Gastrocnemius medialis (tissue), 4 donors: ENCODE measurements at regions not wholly inside any gene's neighbourhood (a gene's known extent, or its start where the extent isn't known, plus 50 kb on each side); places are given as distances from the start of the nearest gene placed in this dataset.

Experiments used
- ATAC-seq, 2 donors: fragments of 150-250 bp; one replicate each; pipeline ENCODE4 v1.9.1; 2016
- DNase-seq, 2 donors: peaks; one replicate each; pipeline ENCODE4 v3.0.0-alpha.2; 2019
- H3K27ac ChIP-seq, 4 donors: fragments of 200-600 bp; sonication (generic); 1 replicate in 1 of 4; 2 replicates in 3 of 4; pipeline ENCODE4 v1.5.1; 2016 to 2018; ENCODE audit warnings: mild to moderate bottlenecking in 2 of 4, moderate library complexity in 1 of 4
- H3K27me3 ChIP-seq, 3 donors: fragments of 200-600 bp; sonication (generic) in 2 of 3; 1 replicate in 1 of 3; 2 replicates in 2 of 3; pipeline versions ENCODE4 v1.5.1 to v1.6.0; 2016 to 2019; ENCODE audit warnings: mild to moderate bottlenecking in 1 of 3, moderate library complexity in 1 of 3
- H3K36me3 ChIP-seq, 2 donors: fragments of 200-600 bp; sonication (generic) in 1 of 2; one replicate each; pipeline ENCODE4 v1.5.1; 2017 to 2018
- H3K4me1 ChIP-seq, 2 donors: fragments of 200-600 bp; sonication (generic) in 1 of 2; one replicate each; pipeline ENCODE4 v1.5.1; 2016 to 2017; ENCODE audit warnings: mild to moderate bottlenecking in 2 of 2
- H3K4me3 ChIP-seq, 4 donors: fragments of 200-600 bp; sonication (generic) in 3 of 4; 1 replicate in 1 of 4; 2 replicates in 3 of 4; pipeline ENCODE4 v1.5.1; 2016 to 2019; ENCODE audit warnings: mild to moderate bottlenecking in 2 of 4
- H3K9me3 ChIP-seq, 3 donors: fragments of 200-600 bp; sonication (generic) in 2 of 3; 1 replicate in 1 of 3; 2 replicates in 2 of 3; pipeline ENCODE4 v1.5.1; 2016 to 2019
- POLR2A ChIP-seq, 2 donors: fragments of 450-650 bp; IDR thresholded peaks; one replicate each; pipeline ENCODE4 v1.6.1; 2017; ENCODE audit warnings: antibody characterized with exemption in 2 of 2, mild to moderate bottlenecking in 2 of 2, moderate library complexity in 2 of 2
- in situ Hi-C, 4 donors: fragments of 200-750 bp; cut with MboI; loops; one replicate each; pipeline versions ENCODE4 v1.15.0 to v1.8.0; 2017; ENCODE audit warnings: low sequenced_read_pairs in 4 of 4
- intact Hi-C: fragments of 100-400 bp; cut with DNase I; formaldehyde crosslinking; loops from one replicate; pipeline ENCODE4 v1.15.1; 2023; ENCODE audit warnings: low total_unique reads
- TF ChIP-seq, protein P1 (sequence below), 5 experiments: fragments of 450-650 bp in 3 of 5; fragments of 200-600 bp in 2 of 5; sonication (generic) in 2 of 5; IDR thresholded peaks in 4 of 5; conservative IDR thresholded peaks in 1 of 5; 1 replicate in 4 of 5; 2 replicates in 1 of 5; pipeline ENCODE4 v1.5.1; 2016 to 2019; ENCODE audit warnings: antibody characterized with exemption in 5 of 5, mild to moderate bottlenecking in 3 of 5, moderate library complexity in 3 of 5

DNA sequence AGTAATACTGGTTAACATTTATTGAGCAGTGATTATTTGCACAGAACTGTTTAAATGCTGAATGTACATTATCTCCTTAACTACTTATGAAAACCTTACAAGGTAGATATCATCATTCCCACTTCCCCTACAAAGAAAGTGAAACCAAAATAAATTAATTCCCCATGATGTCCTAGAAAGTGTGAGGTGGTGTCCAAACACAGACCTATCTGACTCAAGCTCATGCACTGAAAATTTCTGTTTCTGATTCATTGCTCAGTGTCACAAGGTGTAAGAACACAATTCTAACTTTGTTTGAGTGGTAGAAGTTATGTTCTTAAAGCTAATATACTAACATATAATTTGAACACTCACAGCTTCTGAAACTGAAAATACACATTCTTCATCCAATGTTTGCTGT is 178.7 kb downstream of the MRPL39 start:
- no peak for DNase-seq
- Histone ChIP-seq H3K27ac (no peak overlapping the region), H3K9me3 (no peaks in the 10 kb centered on the region), H3K4me3 (no peak overlapping the region), H3K27me3 (no peaks in the 10 kb centered on the region), H3K4me1 (no peaks in the 10 kb centered on the region), H3K36me3 (no peaks in the 10 kb centered on the region)
- no peak for ATAC-seq
- in situ Hi-C loops, result no loop called here
- TF ChIP-seq, protein P1, sequence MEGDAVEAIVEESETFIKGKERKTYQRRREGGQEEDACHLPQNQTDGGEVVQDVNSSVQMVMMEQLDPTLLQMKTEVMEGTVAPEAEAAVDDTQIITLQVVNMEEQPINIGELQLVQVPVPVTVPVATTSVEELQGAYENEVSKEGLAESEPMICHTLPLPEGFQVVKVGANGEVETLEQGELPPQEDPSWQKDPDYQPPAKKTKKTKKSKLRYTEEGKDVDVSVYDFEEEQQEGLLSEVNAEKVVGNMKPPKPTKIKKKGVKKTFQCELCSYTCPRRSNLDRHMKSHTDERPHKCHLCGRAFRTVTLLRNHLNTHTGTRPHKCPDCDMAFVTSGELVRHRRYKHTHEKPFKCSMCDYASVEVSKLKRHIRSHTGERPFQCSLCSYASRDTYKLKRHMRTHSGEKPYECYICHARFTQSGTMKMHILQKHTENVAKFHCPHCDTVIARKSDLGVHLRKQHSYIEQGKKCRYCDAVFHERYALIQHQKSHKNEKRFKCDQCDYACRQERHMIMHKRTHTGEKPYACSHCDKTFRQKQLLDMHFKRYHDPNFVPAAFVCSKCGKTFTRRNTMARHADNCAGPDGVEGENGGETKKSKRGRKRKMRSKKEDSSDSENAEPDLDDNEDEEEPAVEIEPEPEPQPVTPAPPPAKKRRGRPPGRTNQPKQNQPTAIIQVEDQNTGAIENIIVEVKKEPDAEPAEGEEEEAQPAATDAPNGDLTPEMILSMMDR (IDR thresholded peaks at IDR 0.05 in 4 of 5, conservative IDR thresholded peaks at IDR 0.05 in 1 of 5), result no peak
- no peak for TF ChIP-seq POLR2A (IDR thresholded peaks at IDR 0.05)
- intact Hi-C loops, result no loop called here

DNA sequence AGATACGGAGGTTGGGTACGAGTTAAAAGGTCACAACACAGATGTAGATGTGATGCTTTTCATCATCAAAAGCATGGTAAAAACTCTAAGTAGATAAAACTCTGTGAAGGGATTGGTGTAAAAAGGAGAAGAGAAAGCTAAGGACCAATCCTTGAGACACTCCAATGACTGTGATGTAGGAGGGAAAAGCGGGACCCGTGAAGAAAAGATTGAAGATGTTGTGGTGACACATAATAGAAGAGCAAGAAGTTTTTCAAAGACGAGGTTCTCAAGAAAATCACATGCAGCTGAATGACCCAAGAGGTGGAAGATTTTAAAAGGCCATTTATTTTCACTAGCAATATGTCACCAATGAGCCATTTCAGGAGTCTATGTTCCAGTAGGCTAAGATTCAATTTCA is 179.5 kb downstream of the MRPL39 start:
- no peak for TF ChIP-seq POLR2A (IDR thresholded peaks at IDR 0.05)
- TF ChIP-seq, protein P1 (IDR thresholded peaks at IDR 0.05 in 4 of 5, conservative IDR thresholded peaks at IDR 0.05 in 1 of 5), result no peak
- intact Hi-C loops, result no loop called here
- H3K27me3 ChIP-seq, result no peaks in the 10 kb centered on the region
- H3K27ac ChIP-seq, result no peak overlapping the region
- no peak for ATAC-seq
- in situ Hi-C loops, result no loop called here
- H3K4me3 ChIP-seq, result no peak overlapping the region
- DNase-seq, result no peak
- no peaks in the 10 kb centered on the region for H3K9me3 ChIP-seq
- H3K4me1 ChIP-seq, result no peaks in the 10 kb centered on the region
- H3K36me3 ChIP-seq, result no peaks in the 10 kb centered on the region

DNA sequence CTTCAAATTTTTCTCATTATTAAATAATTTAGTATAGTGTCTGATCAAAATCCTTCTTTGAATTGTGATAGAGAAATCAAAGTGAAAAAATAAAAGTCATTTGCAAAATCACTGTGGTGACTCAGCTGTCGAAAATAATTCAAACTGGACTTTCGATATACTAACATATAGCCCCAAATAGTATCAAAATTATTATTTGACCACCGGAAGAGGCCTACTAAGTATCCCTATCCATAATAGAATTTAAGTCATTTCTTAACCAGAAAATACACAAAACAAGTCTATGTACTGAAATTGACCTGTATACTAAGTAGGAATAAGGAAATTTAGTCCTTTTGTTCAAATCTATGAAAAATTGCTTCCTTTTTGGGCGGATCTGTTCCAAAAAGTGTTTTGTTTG is 180.7 kb downstream of the MRPL39 start:
- H3K9me3 ChIP-seq, result no peaks in the 10 kb centered on the region
- intact Hi-C loops, result no loop called here
- H3K4me3 ChIP-seq, result no peak overlapping the region
- TF ChIP-seq, protein P1 (IDR thresholded peaks at IDR 0.05 in 4 of 5, conservative IDR thresholded peaks at IDR 0.05 in 1 of 5), result no peak
- TF ChIP-seq POLR2A (IDR thresholded peaks at IDR 0.05), result no peak
- ATAC-seq (no peak), DNase-seq (no peak)
- H3K27ac ChIP-seq, result no peak overlapping the region
- no peaks in the 10 kb centered on the region for H3K36me3 ChIP-seq
- H3K27me3 ChIP-seq, result no peaks in the 10 kb centered on the region
- in situ Hi-C loops, result no loop called here
- no peaks in the 10 kb centered on the region for H3K4me1 ChIP-seq

DNA sequence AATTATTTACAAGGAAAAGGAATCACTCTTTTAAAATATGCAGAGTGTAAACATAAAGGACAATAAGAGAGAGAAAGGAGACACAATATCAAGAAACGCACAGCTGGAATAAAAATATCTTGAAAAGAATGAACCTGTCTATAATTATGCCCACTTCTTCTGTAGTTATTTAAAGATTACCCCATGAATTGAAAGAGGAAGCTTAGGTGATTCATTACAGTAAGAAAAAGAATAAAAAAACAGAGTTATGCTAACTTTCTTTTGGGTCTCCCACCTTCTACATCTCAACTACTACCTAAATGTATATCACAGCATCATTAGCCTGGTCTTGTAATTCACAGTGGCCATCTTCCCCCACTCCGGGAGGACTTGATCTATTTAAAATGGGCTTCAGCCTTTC is 182.1 kb downstream of the MRPL39 start:
- Histone ChIP-seq H3K4me3 (no peak overlapping the region), H3K9me3 (no peaks in the 10 kb centered on the region), H3K4me1 (no peaks in the 10 kb centered on the region), H3K27ac (no peak overlapping the region), H3K36me3 (no peaks in the 10 kb centered on the region), H3K27me3 (no peaks in the 10 kb centered on the region)
- intact Hi-C loops, result no loop called here
- no peak for ATAC-seq
- TF ChIP-seq POLR2A (IDR thresholded peaks at IDR 0.05), result no peak
- TF ChIP-seq, protein P1 (IDR thresholded peaks at IDR 0.05 in 4 of 5, conservative IDR thresholded peaks at IDR 0.05 in 1 of 5), result no peak
- no peak for DNase-seq
- in situ Hi-C loops, result no loop called here

DNA sequence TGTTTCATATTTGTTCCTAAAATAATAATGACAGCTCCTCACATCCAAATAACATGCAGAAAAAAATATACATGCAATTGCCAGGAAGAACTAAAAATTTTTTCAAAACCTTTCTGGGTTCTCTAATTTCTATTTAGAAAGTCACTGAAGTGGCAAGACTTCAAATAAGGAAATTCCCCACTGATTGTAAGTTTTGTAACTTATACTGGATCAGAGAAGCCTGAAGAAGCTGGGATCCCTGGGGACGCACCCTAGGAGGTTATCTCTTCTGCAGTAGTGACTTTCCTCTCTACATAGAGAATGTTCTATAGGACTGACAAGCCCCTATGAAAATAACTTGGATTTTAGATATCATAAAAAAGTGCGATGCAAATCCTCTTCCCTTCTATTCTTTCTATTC is 182.6 kb downstream of the MRPL39 start:
- in situ Hi-C loops, result no loop called here
- H3K36me3 ChIP-seq, result no peaks in the 10 kb centered on the region
- no peaks in the 10 kb centered on the region for H3K4me1 ChIP-seq
- ATAC-seq (no peak), DNase-seq (no peak)
- intact Hi-C loops, result no loop called here
- no peak overlapping the region for H3K4me3 ChIP-seq
- TF ChIP-seq, protein P1 (IDR thresholded peaks at IDR 0.05 in 4 of 5, conservative IDR thresholded peaks at IDR 0.05 in 1 of 5), result no peak
- no peak for TF ChIP-seq POLR2A (IDR thresholded peaks at IDR 0.05)
- H3K9me3 ChIP-seq, result no peaks in the 10 kb centered on the region
- H3K27ac ChIP-seq, result no peak overlapping the region
- no peaks in the 10 kb centered on the region for H3K27me3 ChIP-seq
